HepG2 (cell line): ENCODE measurements at regions not wholly inside any gene's neighbourhood (a gene's known extent, or its start where the extent isn't known, plus 50 kb on each side); places are given as distances from the start of the nearest gene placed in this dataset.

Experiments
- ATAC-seq: fragments of 200-7000 bp; cut with Tn5 transposase; 3 replicates; pipeline ENCODE4 v1.9.1; 2020; ENCODE audit warnings: mild to moderate bottlenecking, moderate library complexity
- BruUV-seq: library from RNA; stranded (reverse); fragments of 400-500 nt; replicated peaks from 2 replicates; lab custom pipeline; 2021; lab: Mats Ljungman, UMichigan
- CTCF ChIA-PET: fragments of 300-600 bp; formaldehyde crosslinking; extraction: SDS; loops from one replicate; lab custom pipeline; 2021; ENCODE audit warnings: low total read pairs, inconsistent platforms, low intra/inter-chr PET ratio; lab: Yijun Ruan, JAX
- POLR2A ChIA-PET: fragments of 350-600 bp; sonication (Branson Sonifier 250); formaldehyde crosslinking; loops from one replicate; lab custom pipeline; 2020; ENCODE audit warnings: antibody characterized with exemption, inconsistent platforms; lab: Yijun Ruan, JAX
- DNase-seq: peaks from one replicate; pipeline ENCODE4 v3.0.0-alpha.2; 2015; ENCODE audit warnings: low spot score
- FAIRE-seq: peaks from 3 replicates; lab custom pipeline; 2011; peaks lifted over from hg19 to GRCh38; lab: Jason Lieb, UNC
- H2AFZ ChIP-seq: one replicate; pipeline ENCODE4 v1.6.1; 2011; ENCODE audit warnings: low read length, inconsistent platforms
- H3K27ac ChIP-seq: fragments of 300-600 bp; 3 replicates; pipeline ENCODE4 v1.8.0; 2011; ENCODE audit warnings: mixed run types, mild to moderate bottlenecking, mixed read lengths, low read length, inconsistent platforms; ENCODE audit not compliant: insufficient read depth; ENCODE audit errors: extremely low read length
- H3K27me3 ChIP-seq, 2 experiments: fragments of 200-600 bp in 1 of 2; 2 replicates in 1 of 2; 3 replicates in 1 of 2; pipeline versions ENCODE4 v1.6.0 to v1.8.0; 2011; ENCODE audit warnings: low read length in 2 of 2, mild to moderate bottlenecking in 2 of 2, moderate library complexity in 2 of 2, inconsistent platforms in 1 of 2; ENCODE audit not compliant: insufficient read depth in 2 of 2, control insufficient read depth in 1 of 2
- H3K36me3 ChIP-seq, 2 experiments: fragments of 200-600 bp in 1 of 2; replicated peaks in 1 of 2; 2 replicates in 1 of 2; 3 replicates in 1 of 2; pipeline versions ENCODE4 v1.5.1 to v1.8.0; 2011; ENCODE audit warnings: low read length in 2 of 2, inconsistent platforms in 1 of 2; ENCODE audit not compliant: insufficient read depth in 2 of 2, control insufficient read depth in 1 of 2
- H3K4me1 ChIP-seq: 2 replicates; pipeline ENCODE4 v1.5.1; 2012; ENCODE audit warnings: low read length, inconsistent platforms; ENCODE audit not compliant: insufficient read depth
- H3K4me2 ChIP-seq: 2 replicates; pipeline ENCODE4 v1.6.0; 2011; ENCODE audit warnings: low read depth, low read length, inconsistent platforms
- H3K4me3 ChIP-seq, 3 experiments: fragments of 200-600 bp in 1 of 3; sonication (generic), shearing (Covaris generic) in 1 of 3; replicated peaks in 1 of 3; 2 replicates each; pipeline ENCODE4 v1.5.1; 2011 to 2016; ENCODE audit warnings: low read length in 3 of 3, inconsistent platforms in 2 of 3, low read depth in 2 of 3, mild to moderate bottlenecking in 2 of 3, control low read depth in 1 of 3, mixed read lengths in 1 of 3; ENCODE audit not compliant: insufficient read depth in 1 of 3
- H3K79me2 ChIP-seq: one replicate; pipeline ENCODE4 v1.6.1; 2011; ENCODE audit warnings: low read length, inconsistent platforms; ENCODE audit not compliant: insufficient read depth
- H3K9ac ChIP-seq: 2 replicates; pipeline ENCODE4 v1.6.0; 2011; ENCODE audit warnings: mild to moderate bottlenecking, low read depth, low read length, inconsistent platforms; ENCODE audit not compliant: insufficient read depth
- H3K9me3 ChIP-seq: 2 replicates; pipeline ENCODE4 v1.5.1; 2012; ENCODE audit warnings: mild to moderate bottlenecking, low read length
- H4K20me1 ChIP-seq: 2 replicates; pipeline ENCODE4 v1.6.0; 2011; ENCODE audit warnings: inconsistent platforms, mild to moderate bottlenecking, low read length, moderate library complexity; ENCODE audit not compliant: insufficient read depth
- ADNP ChIP-seq: sonication (generic); formaldehyde crosslinking; IDR thresholded peaks from 2 replicates; pipeline ENCODE4 v1.4.0; 2020; ENCODE audit warnings: missing genetic modification reagents
- HMGA1 ChIP-seq: sonication (generic); formaldehyde crosslinking; conservative IDR thresholded peaks from 2 replicates; pipeline ENCODE4 v1.4.0; 2020; ENCODE audit warnings: missing genetic modification reagents
- HOXA9 ChIP-seq: sonication (generic); formaldehyde crosslinking; IDR thresholded peaks from 2 replicates; pipeline ENCODE4 v1.8.1; 2022; ENCODE audit warnings: missing genetic modification reagents, mild to moderate bottlenecking, moderate library complexity, borderline replicate concordance
- NR2C2 ChIP-seq: sonication (generic); formaldehyde crosslinking; IDR thresholded peaks from 2 replicates; pipeline ENCODE4 v1.4.0; 2020; ENCODE audit warnings: missing genetic modification reagents, mild to moderate bottlenecking, moderate library complexity, borderline replicate concordance
- RARG ChIP-seq: sonication (generic); formaldehyde crosslinking; IDR thresholded peaks from 2 replicates; pipeline ENCODE4 v1.4.0; 2020; ENCODE audit warnings: low read depth, mild to moderate bottlenecking, missing genetic modification reagents
- RFX3 ChIP-seq: IDR thresholded peaks from 2 replicates; pipeline ENCODE4 v1.6.1; 2016; ENCODE audit warnings: missing biosample characterization, missing genetic modification reagents
- ZNF235 ChIP-seq: sonication (generic); formaldehyde crosslinking; IDR thresholded peaks from 2 replicates; pipeline ENCODE4 v1.8.1; 2023; ENCODE audit warnings: mild to moderate bottlenecking, missing genetic modification reagents, borderline replicate concordance
- ZNF430 ChIP-seq: sonication (generic); formaldehyde crosslinking; IDR thresholded peaks from 2 replicates; pipeline ENCODE4 v1.9.0; 2021; ENCODE audit warnings: mild to moderate bottlenecking, missing genetic modification reagents
- WGBS: methylation state at CpG from one replicate; pipeline ENCODE4 v1.1.6; 2017; ENCODE audit warnings: low lambda C conversion rate; 5-methylcytosine and 5-hydroxymethylcytosine counted together
- in situ Hi-C: cut with HindIII; loops from 2 replicates; pipeline ENCODE4 v1.10.0; 2017; ENCODE audit warnings: low pct_unique_long_range_greater_than_20kb; ENCODE audit not compliant: extremely low pct_ligation_motif_present
- intact Hi-C: fragments of 100-400 bp; cut with micrococcal nuclease; formaldehyde crosslinking; loops from one replicate; pipeline ENCODE4 v1.10.0; 2022; ENCODE audit not compliant: unreplicated experiment
- TF ChIP-seq, protein P1 (sequence below): IDR thresholded peaks from 2 replicates; pipeline ENCODE4 v1.6.1; 2016; ENCODE audit warnings: control low read depth
- TF ChIP-seq, protein P2 (sequence below): sonication (generic); formaldehyde crosslinking; IDR thresholded peaks from 2 replicates; pipeline ENCODE4 v1.5.0; 2020; ENCODE audit warnings: mild to moderate bottlenecking, missing genetic modification reagents
- TF ChIP-seq, protein P3 (sequence below): sonication (generic); formaldehyde crosslinking; IDR thresholded peaks from 2 replicates; pipeline ENCODE4 v1.8.0; 2022; ENCODE audit warnings: mild to moderate bottlenecking, missing genetic modification reagents, moderate library complexity
- TF ChIP-seq, protein P4 (sequence below): sonication (generic); formaldehyde crosslinking; IDR thresholded peaks from 2 replicates; pipeline ENCODE4 v1.5.0; 2020; ENCODE audit warnings: missing genetic modification reagents

DNA sequence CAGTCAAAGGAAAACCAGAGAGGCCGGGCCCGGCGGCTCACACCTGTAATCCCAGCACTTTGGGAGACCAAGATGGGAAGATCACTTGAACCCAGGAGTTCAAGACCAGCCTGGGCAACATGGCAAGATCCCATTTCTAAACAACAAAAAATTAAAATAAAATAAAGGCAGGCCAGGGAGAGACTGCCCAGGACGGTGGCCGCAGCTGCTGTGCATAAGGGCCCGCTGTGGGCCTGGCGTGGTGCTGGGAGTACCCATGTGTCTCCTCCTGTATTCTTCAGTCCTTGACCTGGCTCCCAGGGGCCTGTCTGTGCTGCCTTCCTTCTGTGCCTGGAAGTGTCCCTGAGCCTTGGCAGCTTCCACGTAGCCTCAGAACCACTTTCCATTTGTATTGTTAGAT is 56.8 kb upstream of the CNOT6 start:
- H3K4me3 ChIP-seq = no peak overlapping the region
- ChIA-PET CTCF (no interaction called here), POLR2A (no interaction called here)
- intact Hi-C loops (no loop called here), in situ Hi-C loops (no loop called here)
- H2AFZ ChIP-seq = no peak overlapping the region
- no peak overlapping the region for H3K27ac ChIP-seq
- no TSS peak for BruUV-seq
- H3K36me3 ChIP-seq = no peaks in the 10 kb centered on the region
- no peak for ATAC-seq
- TF ChIP-seq ADNP (no peak), ZNF235 (no peak), RARG (CRISPR knock-in tag) (no peak), NR2C2 (CRISPR knock-in tag) (no peak), RFX3 (no peak), HOXA9 (no peak), ZNF430 (CRISPR knock-in tag) (no peak), HMGA1 (CRISPR knock-in tag) (no peak)
- TF ChIP-seq, protein P1, sequence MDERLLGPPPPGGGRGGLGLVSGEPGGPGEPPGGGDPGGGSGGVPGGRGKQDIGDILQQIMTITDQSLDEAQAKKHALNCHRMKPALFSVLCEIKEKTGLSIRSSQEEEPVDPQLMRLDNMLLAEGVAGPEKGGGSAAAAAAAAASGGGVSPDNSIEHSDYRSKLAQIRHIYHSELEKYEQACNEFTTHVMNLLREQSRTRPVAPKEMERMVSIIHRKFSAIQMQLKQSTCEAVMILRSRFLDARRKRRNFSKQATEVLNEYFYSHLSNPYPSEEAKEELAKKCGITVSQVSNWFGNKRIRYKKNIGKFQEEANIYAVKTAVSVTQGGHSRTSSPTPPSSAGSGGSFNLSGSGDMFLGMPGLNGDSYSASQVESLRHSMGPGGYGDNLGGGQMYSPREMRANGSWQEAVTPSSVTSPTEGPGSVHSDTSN (CRISPR knock-in tag) = no peak
- TF ChIP-seq, protein P2, sequence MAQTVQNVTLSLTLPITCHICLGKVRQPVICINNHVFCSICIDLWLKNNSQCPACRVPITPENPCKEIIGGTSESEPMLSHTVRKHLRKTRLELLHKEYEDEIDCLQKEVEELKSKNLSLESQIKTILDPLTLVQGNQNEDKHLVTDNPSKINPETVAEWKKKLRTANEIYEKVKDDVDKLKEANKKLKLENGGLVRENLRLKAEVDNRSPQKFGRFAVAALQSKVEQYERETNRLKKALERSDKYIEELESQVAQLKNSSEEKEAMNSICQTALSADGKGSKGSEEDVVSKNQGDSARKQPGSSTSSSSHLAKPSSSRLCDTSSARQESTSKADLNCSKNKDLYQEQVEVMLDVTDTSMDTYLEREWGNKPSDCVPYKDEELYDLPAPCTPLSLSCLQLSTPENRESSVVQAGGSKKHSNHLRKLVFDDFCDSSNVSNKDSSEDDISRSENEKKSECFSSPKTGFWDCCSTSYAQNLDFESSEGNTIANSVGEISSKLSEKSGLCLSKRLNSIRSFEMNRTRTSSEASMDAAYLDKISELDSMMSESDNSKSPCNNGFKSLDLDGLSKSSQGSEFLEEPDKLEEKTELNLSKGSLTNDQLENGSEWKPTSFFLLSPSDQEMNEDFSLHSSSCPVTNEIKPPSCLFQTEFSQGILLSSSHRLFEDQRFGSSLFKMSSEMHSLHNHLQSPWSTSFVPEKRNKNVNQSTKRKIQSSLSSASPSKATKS (CRISPR knock-in tag) = no peak
- TF ChIP-seq, protein P3, sequence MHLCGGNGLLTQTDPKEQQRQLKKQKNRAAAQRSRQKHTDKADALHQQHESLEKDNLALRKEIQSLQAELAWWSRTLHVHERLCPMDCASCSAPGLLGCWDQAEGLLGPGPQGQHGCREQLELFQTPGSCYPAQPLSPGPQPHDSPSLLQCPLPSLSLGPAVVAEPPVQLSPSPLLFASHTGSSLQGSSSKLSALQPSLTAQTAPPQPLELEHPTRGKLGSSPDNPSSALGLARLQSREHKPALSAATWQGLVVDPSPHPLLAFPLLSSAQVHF = no peak
- TF ChIP-seq, protein P4, sequence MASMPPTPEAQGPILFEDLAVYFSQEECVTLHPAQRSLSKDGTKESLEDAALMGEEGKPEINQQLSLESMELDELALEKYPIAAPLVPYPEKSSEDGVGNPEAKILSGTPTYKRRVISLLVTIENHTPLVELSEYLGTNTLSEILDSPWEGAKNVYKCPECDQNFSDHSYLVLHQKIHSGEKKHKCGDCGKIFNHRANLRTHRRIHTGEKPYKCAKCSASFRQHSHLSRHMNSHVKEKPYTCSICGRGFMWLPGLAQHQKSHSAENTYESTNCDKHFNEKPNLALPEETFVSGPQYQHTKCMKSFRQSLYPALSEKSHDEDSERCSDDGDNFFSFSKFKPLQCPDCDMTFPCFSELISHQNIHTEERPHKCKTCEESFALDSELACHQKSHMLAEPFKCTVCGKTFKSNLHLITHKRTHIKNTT (CRISPR knock-in tag) = no peak
- TF ChIP-seq, all 625 proteins: peak for 0
- FAIRE-seq = no peak
- no peak overlapping the region for H3K9ac ChIP-seq
- peaks cover 7% of the 10 kb centered on the region; the same call in 1 of the 2 replicates for H3K4me1 ChIP-seq
- H4K20me1 ChIP-seq = no peaks in the 10 kb centered on the region
- peaks cover 0 to 11% of the 10 kb centered on the region in 2 experiments; a peak in 3 of 5 replicates for H3K27me3 ChIP-seq
- H3K9me3 ChIP-seq = no peaks in the 10 kb centered on the region
- no peak for DNase-seq
- no peaks in the 10 kb centered on the region for H3K79me2 ChIP-seq
- WGBS = 61% methylated on average over 8 of the region's 8 CpGs
- H3K4me2 ChIP-seq = no peak overlapping the region
